Liver (tissue), 8 donors: ENCODE measurements at regions not wholly inside any gene's neighbourhood (a gene's known extent, or its start where the extent isn't known, plus 50 kb on each side); places are given as distances from the start of the nearest gene placed in this dataset.

Experiments
- DNase-seq: peaks from one replicate; pipeline ENCODE4 v3.0.0-alpha.2; 2017; ENCODE audit warnings: low spot score
- H3K27ac ChIP-seq, 2 donors: one replicate each; pipeline ENCODE4 v1.7.0; 2013; ENCODE audit warnings: inconsistent platforms in 2 of 2, low read length in 2 of 2, control low read depth in 1 of 2, low read depth in 1 of 2, mild to moderate bottlenecking in 1 of 2
- H3K27me3 ChIP-seq, 4 donors: one replicate each; pipeline versions ENCODE4 v1.6.1 to v1.7.0; 2013; ENCODE audit warnings: low read length in 3 of 4, inconsistent platforms in 1 of 4, mild to moderate bottlenecking in 1 of 4, moderate library complexity in 1 of 4; ENCODE audit not compliant: control insufficient read depth in 4 of 4, insufficient read depth in 4 of 4
- H3K36me3 ChIP-seq, 4 donors: one replicate each; pipeline versions ENCODE4 v1.6.1 to v1.7.0; 2013; ENCODE audit warnings: low read length in 3 of 4, mild to moderate bottlenecking in 3 of 4, low read depth in 1 of 4, moderate library complexity in 1 of 4; ENCODE audit not compliant: control insufficient read depth in 4 of 4, insufficient read depth in 3 of 4
- H3K4me1 ChIP-seq, 4 donors: one replicate each; pipeline versions ENCODE4 v1.6.1 to v1.7.0; 2013; ENCODE audit warnings: low read length in 3 of 4, mild to moderate bottlenecking in 3 of 4, moderate library complexity in 1 of 4; ENCODE audit not compliant: control insufficient read depth in 4 of 4, insufficient read depth in 4 of 4
- H3K4me3 ChIP-seq, 3 donors: one replicate each; pipeline versions ENCODE4 v1.6.1 to v1.7.0; 2013; ENCODE audit warnings: low read length in 3 of 3, control low read depth in 1 of 3, low read depth in 1 of 3, mild to moderate bottlenecking in 1 of 3
- H3K9ac ChIP-seq, 2 donors: one replicate each; pipeline ENCODE4 v1.7.0; 2013; ENCODE audit warnings: low read length in 2 of 2, mild to moderate bottlenecking in 2 of 2, moderate library complexity in 2 of 2, control low read depth in 1 of 2, low read depth in 1 of 2
- H3K9me3 ChIP-seq, 4 donors: one replicate each; pipeline versions ENCODE4 v1.6.1 to v1.7.0; 2013; ENCODE audit warnings: low read length in 3 of 4; ENCODE audit not compliant: control insufficient read depth in 4 of 4
- EGR1 ChIP-seq, 2 donors: IDR thresholded peaks; 2 replicates each; pipeline ENCODE4 v1.6.1; 2016 to 2018; ENCODE audit warnings: antibody characterized with exemption in 2 of 2, low read depth in 2 of 2
- FOXA1 ChIP-seq: IDR thresholded peaks from 2 replicates; pipeline ENCODE4 v1.6.1; 2016; ENCODE audit warnings: antibody characterized with exemption
- FOXA2 ChIP-seq: IDR thresholded peaks from 2 replicates; pipeline ENCODE4 v1.6.1; 2016; ENCODE audit warnings: antibody characterized with exemption
- GABPA ChIP-seq, 2 donors: IDR thresholded peaks in 1 of 2; conservative IDR thresholded peaks in 1 of 2; 2 replicates each; pipeline ENCODE4 v1.6.1; 2016; ENCODE audit warnings: antibody characterized with exemption in 2 of 2, mild to moderate bottlenecking in 1 of 2, moderate library complexity in 1 of 2
- HNF4A ChIP-seq, 2 donors: conservative IDR thresholded peaks; 2 replicates each; pipeline ENCODE4 v1.6.1; 2016; ENCODE audit warnings: antibody characterized with exemption in 2 of 2, mild to moderate bottlenecking in 2 of 2
- HNF4G ChIP-seq: IDR thresholded peaks from 2 replicates; pipeline ENCODE4 v1.6.1; 2016; ENCODE audit warnings: antibody characterized with exemption
- JUND ChIP-seq, 2 donors: IDR thresholded peaks; 2 replicates each; pipeline ENCODE4 v1.6.1; 2016; ENCODE audit warnings: antibody characterized with exemption in 2 of 2
- NR2F2 ChIP-seq: IDR thresholded peaks from 2 replicates; pipeline ENCODE4 v1.6.1; 2016; ENCODE audit warnings: antibody characterized with exemption
- RAD21 ChIP-seq, 2 donors: IDR thresholded peaks; 2 replicates each; pipeline ENCODE4 v1.6.1; 2016; ENCODE audit warnings: antibody characterized with exemption in 2 of 2, mild to moderate bottlenecking in 2 of 2
- RXRA ChIP-seq, 2 donors: IDR thresholded peaks; 2 replicates each; pipeline ENCODE4 v1.6.1; 2017 to 2018; ENCODE audit warnings: antibody characterized with exemption in 2 of 2, mild to moderate bottlenecking in 1 of 2
- SP1 ChIP-seq: IDR thresholded peaks from 2 replicates; pipeline ENCODE4 v1.6.1; 2018; ENCODE audit warnings: antibody characterized with exemption, mild to moderate bottlenecking
- TAF1 ChIP-seq: conservative IDR thresholded peaks from 2 replicates; pipeline ENCODE4 v1.6.1; 2016; ENCODE audit warnings: antibody characterized with exemption, mild to moderate bottlenecking
- YY1 ChIP-seq: IDR thresholded peaks from 2 replicates; pipeline ENCODE4 v1.6.1; 2016; ENCODE audit warnings: antibody characterized with exemption, mild to moderate bottlenecking
- WGBS: extraction: QIAGEN DNeasy Blood & Tissue Kit; methylation state at CpG from one replicate; pipeline ENCODE4 v1.1.7; 2013; 5-methylcytosine and 5-hydroxymethylcytosine counted together
- TF ChIP-seq, protein P1 (sequence below): IDR thresholded peaks from 2 replicates; pipeline ENCODE4 v1.6.1; 2016; ENCODE audit warnings: antibody characterized with exemption
- TF ChIP-seq, protein P2 (sequence below): IDR thresholded peaks from 2 replicates; pipeline ENCODE4 v1.6.1; 2016; ENCODE audit warnings: antibody characterized with exemption
- TF ChIP-seq, protein P3 (sequence below): fragments of 150-350 bp; IDR thresholded peaks from 2 replicates; pipeline ENCODE4 v1.5.1; 2017; ENCODE audit warnings: improper control_type of control experiment, low read depth, low read length; ENCODE audit not compliant: missing input control
- TF ChIP-seq, protein P4 (sequence below): IDR thresholded peaks from 2 replicates; pipeline ENCODE4 v1.6.1; 2016; ENCODE audit warnings: antibody characterized with exemption, mild to moderate bottlenecking
- donor health status: healthy.
- donor health status: healthy.
- donor health status: healthy.
- donor health status: healthy.
- donor health status: healthy.

DNA sequence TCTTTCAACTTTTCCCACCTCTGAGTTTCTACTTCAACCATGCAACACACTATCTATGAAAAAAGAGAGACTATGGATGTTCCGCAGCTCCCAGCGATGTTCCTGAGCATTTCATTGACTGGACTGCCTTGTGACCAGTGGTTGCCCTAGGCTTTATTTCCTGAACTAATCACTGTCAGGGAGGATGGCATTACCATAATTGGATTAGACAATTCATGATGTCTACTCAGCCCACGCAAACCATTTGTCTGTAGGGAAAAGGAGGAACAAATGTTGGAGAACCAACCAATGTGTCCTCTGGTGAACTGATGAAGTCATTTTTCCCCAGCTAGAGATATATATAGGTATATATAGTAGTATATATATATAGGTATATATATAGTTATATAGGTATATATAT is 229.3 kb upstream of the MCTP2 start:
- H3K27me3 ChIP-seq: peaks cover 0 to 4% (median 0%) of the 10 kb centered on the region in 4 donors
- TF ChIP-seq RXRA (IDR thresholded peaks at IDR 0.05) (no peak), HNF4A (conservative IDR thresholded peaks at IDR 0.05) (no peak), GABPA (IDR thresholded peaks at IDR 0.05 in 1 of 2, conservative IDR thresholded peaks at IDR 0.05 in 1 of 2) (no peak), NR2F2 (no peak), YY1 (no peak), FOXA1 (no peak), FOXA2 (no peak), SP1 (no peak), EGR1 (IDR thresholded peaks at IDR 0.05; ENCODE audit: low read depth in 2 of 2) (no peak), RAD21 (IDR thresholded peaks at IDR 0.05) (no peak), HNF4G (no peak)
- TF ChIP-seq, protein P1, sequence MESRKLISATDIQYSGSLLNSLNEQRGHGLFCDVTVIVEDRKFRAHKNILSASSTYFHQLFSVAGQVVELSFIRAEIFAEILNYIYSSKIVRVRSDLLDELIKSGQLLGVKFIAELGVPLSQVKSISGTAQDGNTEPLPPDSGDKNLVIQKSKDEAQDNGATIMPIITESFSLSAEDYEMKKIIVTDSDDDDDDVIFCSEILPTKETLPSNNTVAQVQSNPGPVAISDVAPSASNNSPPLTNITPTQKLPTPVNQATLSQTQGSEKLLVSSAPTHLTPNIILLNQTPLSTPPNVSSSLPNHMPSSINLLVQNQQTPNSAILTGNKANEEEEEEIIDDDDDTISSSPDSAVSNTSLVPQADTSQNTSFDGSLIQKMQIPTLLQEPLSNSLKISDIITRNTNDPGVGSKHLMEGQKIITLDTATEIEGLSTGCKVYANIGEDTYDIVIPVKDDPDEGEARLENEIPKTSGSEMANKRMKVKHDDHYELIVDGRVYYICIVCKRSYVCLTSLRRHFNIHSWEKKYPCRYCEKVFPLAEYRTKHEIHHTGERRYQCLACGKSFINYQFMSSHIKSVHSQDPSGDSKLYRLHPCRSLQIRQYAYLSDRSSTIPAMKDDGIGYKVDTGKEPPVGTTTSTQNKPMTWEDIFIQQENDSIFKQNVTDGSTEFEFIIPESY: no peak
- TF ChIP-seq, protein P2, sequence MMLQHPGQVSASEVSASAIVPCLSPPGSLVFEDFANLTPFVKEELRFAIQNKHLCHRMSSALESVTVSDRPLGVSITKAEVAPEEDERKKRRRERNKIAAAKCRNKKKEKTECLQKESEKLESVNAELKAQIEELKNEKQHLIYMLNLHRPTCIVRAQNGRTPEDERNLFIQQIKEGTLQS: no peak
- H3K9me3 ChIP-seq: no peaks in the 10 kb centered on the region
- H3K9ac ChIP-seq: no peak overlapping the region
- DNase-seq: no peak
- no peak overlapping the region for H3K27ac ChIP-seq
- H3K4me3 ChIP-seq: no peak overlapping the region
- 95% methylated on average over 3 of the region's 3 CpGs for WGBS
- no peaks in the 10 kb centered on the region for H3K36me3 ChIP-seq
- H3K4me1 ChIP-seq: no peaks in the 10 kb centered on the region

DNA sequence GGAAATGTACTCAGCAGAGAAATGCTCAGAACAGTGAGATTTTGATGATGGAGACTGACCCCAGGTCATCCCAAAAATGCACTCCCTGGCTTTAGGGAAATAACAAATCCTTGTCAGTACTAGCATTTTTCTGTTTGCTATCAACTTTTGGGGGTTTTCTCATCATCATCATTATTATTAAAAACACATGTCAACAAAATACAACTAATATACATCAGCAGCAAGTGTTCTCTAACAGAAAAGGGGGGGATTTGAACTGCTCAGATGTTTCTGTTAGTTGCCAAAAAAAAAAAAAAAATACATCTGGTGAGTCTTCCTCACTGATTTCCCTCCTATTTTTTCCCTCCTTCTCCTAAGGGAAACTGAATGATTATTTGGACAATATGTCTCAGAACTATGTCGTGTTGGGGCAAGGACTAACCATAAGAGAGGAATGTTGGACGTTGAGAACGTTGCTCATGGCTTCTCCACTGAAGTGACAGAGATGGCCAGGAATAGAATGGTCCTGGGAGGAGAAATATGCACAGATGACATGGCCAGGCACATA is 230.0 kb upstream of the MCTP2 start:
- Histone ChIP-seq H3K27ac (no peak overlapping the region), H3K4me3 (no peak overlapping the region), H3K36me3 (no peaks in the 10 kb centered on the region), H3K27me3 (peaks cover 0 to 4% (median 0%) of the 10 kb centered on the region in 4 donors), H3K9me3 (no peaks in the 10 kb centered on the region), H3K4me1 (no peaks in the 10 kb centered on the region), H3K9ac (no peak overlapping the region)
- DNase-seq: no peak
- WGBS: 54% methylated on average over 3 of the region's 3 CpGs
- TF ChIP-seq SP1 (no peak), EGR1 (IDR thresholded peaks at IDR 0.05; ENCODE audit: low read depth in 2 of 2) (no peak)

DNA sequence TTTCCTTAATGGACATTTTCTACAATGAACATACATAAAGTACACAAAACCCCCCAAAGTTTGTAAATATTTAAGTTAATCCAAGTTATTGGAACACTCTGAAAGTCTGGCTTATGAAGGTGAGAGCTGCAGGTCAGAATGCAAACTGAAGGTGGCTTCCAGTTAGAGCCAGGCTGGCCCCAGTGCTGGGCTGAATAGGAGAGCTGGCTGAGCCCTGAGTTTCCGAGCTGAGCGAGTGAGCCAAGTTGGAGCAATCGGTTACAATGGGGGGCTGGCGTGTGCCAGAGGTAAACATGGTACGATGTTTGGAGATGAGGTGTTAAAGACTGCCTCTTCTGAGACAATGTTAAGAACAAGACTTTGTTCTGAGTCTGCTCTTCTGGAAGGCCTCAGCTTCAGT is 230.8 kb upstream of the MCTP2 start:
- Histone ChIP-seq H3K27me3 (peaks cover 0 to 4% (median 0%) of the 10 kb centered on the region in 4 donors), H3K9ac (no peak overlapping the region), H3K27ac (no peak overlapping the region), H3K9me3 (no peaks in the 10 kb centered on the region), H3K4me3 (no peak overlapping the region), H3K36me3 (no peaks in the 10 kb centered on the region), H3K4me1 (no peaks in the 10 kb centered on the region)
- 62% methylated on average over 5 of the region's 5 CpGs for WGBS
- DNase-seq: no peak
- TF ChIP-seq, protein P3, sequence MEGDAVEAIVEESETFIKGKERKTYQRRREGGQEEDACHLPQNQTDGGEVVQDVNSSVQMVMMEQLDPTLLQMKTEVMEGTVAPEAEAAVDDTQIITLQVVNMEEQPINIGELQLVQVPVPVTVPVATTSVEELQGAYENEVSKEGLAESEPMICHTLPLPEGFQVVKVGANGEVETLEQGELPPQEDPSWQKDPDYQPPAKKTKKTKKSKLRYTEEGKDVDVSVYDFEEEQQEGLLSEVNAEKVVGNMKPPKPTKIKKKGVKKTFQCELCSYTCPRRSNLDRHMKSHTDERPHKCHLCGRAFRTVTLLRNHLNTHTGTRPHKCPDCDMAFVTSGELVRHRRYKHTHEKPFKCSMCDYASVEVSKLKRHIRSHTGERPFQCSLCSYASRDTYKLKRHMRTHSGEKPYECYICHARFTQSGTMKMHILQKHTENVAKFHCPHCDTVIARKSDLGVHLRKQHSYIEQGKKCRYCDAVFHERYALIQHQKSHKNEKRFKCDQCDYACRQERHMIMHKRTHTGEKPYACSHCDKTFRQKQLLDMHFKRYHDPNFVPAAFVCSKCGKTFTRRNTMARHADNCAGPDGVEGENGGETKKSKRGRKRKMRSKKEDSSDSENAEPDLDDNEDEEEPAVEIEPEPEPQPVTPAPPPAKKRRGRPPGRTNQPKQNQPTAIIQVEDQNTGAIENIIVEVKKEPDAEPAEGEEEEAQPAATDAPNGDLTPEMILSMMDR: no peak
- TF ChIP-seq EGR1 (IDR thresholded peaks at IDR 0.05; ENCODE audit: low read depth in 2 of 2) (no peak), TAF1 (no peak), GABPA (IDR thresholded peaks at IDR 0.05 in 1 of 2, conservative IDR thresholded peaks at IDR 0.05 in 1 of 2) (no peak), FOXA1 (no peak), HNF4G (no peak), JUND (IDR thresholded peaks at IDR 0.05) (no peak), FOXA2 (no peak), SP1 (no peak), NR2F2 (no peak), HNF4A (conservative IDR thresholded peaks at IDR 0.05) (no peak)
- TF ChIP-seq, protein P4, sequence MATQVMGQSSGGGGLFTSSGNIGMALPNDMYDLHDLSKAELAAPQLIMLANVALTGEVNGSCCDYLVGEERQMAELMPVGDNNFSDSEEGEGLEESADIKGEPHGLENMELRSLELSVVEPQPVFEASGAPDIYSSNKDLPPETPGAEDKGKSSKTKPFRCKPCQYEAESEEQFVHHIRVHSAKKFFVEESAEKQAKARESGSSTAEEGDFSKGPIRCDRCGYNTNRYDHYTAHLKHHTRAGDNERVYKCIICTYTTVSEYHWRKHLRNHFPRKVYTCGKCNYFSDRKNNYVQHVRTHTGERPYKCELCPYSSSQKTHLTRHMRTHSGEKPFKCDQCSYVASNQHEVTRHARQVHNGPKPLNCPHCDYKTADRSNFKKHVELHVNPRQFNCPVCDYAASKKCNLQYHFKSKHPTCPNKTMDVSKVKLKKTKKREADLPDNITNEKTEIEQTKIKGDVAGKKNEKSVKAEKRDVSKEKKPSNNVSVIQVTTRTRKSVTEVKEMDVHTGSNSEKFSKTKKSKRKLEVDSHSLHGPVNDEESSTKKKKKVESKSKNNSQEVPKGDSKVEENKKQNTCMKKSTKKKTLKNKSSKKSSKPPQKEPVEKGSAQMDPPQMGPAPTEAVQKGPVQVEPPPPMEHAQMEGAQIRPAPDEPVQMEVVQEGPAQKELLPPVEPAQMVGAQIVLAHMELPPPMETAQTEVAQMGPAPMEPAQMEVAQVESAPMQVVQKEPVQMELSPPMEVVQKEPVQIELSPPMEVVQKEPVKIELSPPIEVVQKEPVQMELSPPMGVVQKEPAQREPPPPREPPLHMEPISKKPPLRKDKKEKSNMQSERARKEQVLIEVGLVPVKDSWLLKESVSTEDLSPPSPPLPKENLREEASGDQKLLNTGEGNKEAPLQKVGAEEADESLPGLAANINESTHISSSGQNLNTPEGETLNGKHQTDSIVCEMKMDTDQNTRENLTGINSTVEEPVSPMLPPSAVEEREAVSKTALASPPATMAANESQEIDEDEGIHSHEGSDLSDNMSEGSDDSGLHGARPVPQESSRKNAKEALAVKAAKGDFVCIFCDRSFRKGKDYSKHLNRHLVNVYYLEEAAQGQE: no peak
- TF ChIP-seq, protein P2: no peak
